HepG2 (cell line): ENCODE measurements at regions not wholly inside any gene's neighbourhood (a gene's known extent, or its start where the extent isn't known, plus 50 kb on each side); places are given as distances from the start of the nearest gene placed in this dataset.

Experiments
- ATAC-seq: fragments of 200-7000 bp; cut with Tn5 transposase; 3 replicates; pipeline ENCODE4 v1.9.1; 2020; ENCODE audit warnings: mild to moderate bottlenecking, moderate library complexity
- BruUV-seq: library from RNA; stranded (reverse); fragments of 400-500 nt; replicated peaks from 2 replicates; lab custom pipeline; 2021; lab: Mats Ljungman, UMichigan
- CTCF ChIA-PET: fragments of 300-600 bp; formaldehyde crosslinking; extraction: SDS; loops from one replicate; lab custom pipeline; 2021; ENCODE audit warnings: low total read pairs, inconsistent platforms, low intra/inter-chr PET ratio; lab: Yijun Ruan, JAX
- POLR2A ChIA-PET: fragments of 350-600 bp; sonication (Branson Sonifier 250); formaldehyde crosslinking; loops from one replicate; lab custom pipeline; 2020; ENCODE audit warnings: antibody characterized with exemption, inconsistent platforms; lab: Yijun Ruan, JAX
- DNase-seq: peaks from one replicate; pipeline ENCODE4 v3.0.0-alpha.2; 2015; ENCODE audit warnings: low spot score
- FAIRE-seq: peaks from 3 replicates; lab custom pipeline; 2011; peaks lifted over from hg19 to GRCh38; lab: Jason Lieb, UNC
- H2AFZ ChIP-seq: one replicate; pipeline ENCODE4 v1.6.1; 2011; ENCODE audit warnings: low read length, inconsistent platforms
- H3K27ac ChIP-seq: fragments of 300-600 bp; 3 replicates; pipeline ENCODE4 v1.8.0; 2011; ENCODE audit warnings: mixed run types, mild to moderate bottlenecking, mixed read lengths, low read length, inconsistent platforms; ENCODE audit not compliant: insufficient read depth; ENCODE audit errors: extremely low read length
- H3K27me3 ChIP-seq, 2 experiments: fragments of 200-600 bp in 1 of 2; 2 replicates in 1 of 2; 3 replicates in 1 of 2; pipeline versions ENCODE4 v1.6.0 to v1.8.0; 2011; ENCODE audit warnings: low read length in 2 of 2, mild to moderate bottlenecking in 2 of 2, moderate library complexity in 2 of 2, inconsistent platforms in 1 of 2; ENCODE audit not compliant: insufficient read depth in 2 of 2, control insufficient read depth in 1 of 2
- H3K36me3 ChIP-seq, 2 experiments: fragments of 200-600 bp in 1 of 2; replicated peaks in 1 of 2; 2 replicates in 1 of 2; 3 replicates in 1 of 2; pipeline versions ENCODE4 v1.5.1 to v1.8.0; 2011; ENCODE audit warnings: low read length in 2 of 2, inconsistent platforms in 1 of 2; ENCODE audit not compliant: insufficient read depth in 2 of 2, control insufficient read depth in 1 of 2
- H3K4me1 ChIP-seq: 2 replicates; pipeline ENCODE4 v1.5.1; 2012; ENCODE audit warnings: low read length, inconsistent platforms; ENCODE audit not compliant: insufficient read depth
- H3K4me2 ChIP-seq: 2 replicates; pipeline ENCODE4 v1.6.0; 2011; ENCODE audit warnings: low read depth, low read length, inconsistent platforms
- H3K4me3 ChIP-seq, 3 experiments: fragments of 200-600 bp in 1 of 3; sonication (generic), shearing (Covaris generic) in 1 of 3; replicated peaks in 1 of 3; 2 replicates each; pipeline ENCODE4 v1.5.1; 2011 to 2016; ENCODE audit warnings: low read length in 3 of 3, inconsistent platforms in 2 of 3, low read depth in 2 of 3, mild to moderate bottlenecking in 2 of 3, control low read depth in 1 of 3, mixed read lengths in 1 of 3; ENCODE audit not compliant: insufficient read depth in 1 of 3
- H3K79me2 ChIP-seq: one replicate; pipeline ENCODE4 v1.6.1; 2011; ENCODE audit warnings: low read length, inconsistent platforms; ENCODE audit not compliant: insufficient read depth
- H3K9ac ChIP-seq: 2 replicates; pipeline ENCODE4 v1.6.0; 2011; ENCODE audit warnings: mild to moderate bottlenecking, low read depth, low read length, inconsistent platforms; ENCODE audit not compliant: insufficient read depth
- H3K9me3 ChIP-seq: 2 replicates; pipeline ENCODE4 v1.5.1; 2012; ENCODE audit warnings: mild to moderate bottlenecking, low read length
- H4K20me1 ChIP-seq: 2 replicates; pipeline ENCODE4 v1.6.0; 2011; ENCODE audit warnings: inconsistent platforms, mild to moderate bottlenecking, low read length, moderate library complexity; ENCODE audit not compliant: insufficient read depth
- ARNT2 ChIP-seq: sonication (generic); formaldehyde crosslinking; IDR thresholded peaks from 2 replicates; pipeline ENCODE4 v1.8.0; 2022; ENCODE audit warnings: mild to moderate bottlenecking, low read depth, missing genetic modification reagents, moderate library complexity
- CREB1 ChIP-seq, 2 experiments: fragments of 450-650 bp in 1 of 2; IDR thresholded peaks; 2 replicates each; pipeline ENCODE4 v1.6.1; 2016 to 2017; ENCODE audit warnings: control low read depth in 1 of 2, mild to moderate bottlenecking in 1 of 2, missing compliant biosample characterization in 1 of 2, missing genetic modification characterization in 1 of 2
- GABPB1 ChIP-seq: IDR thresholded peaks from 2 replicates; pipeline ENCODE4 v1.6.1; 2016; ENCODE audit warnings: mild to moderate bottlenecking, missing genetic modification reagents, moderate library complexity, missing compliant biosample characterization
- MED8 ChIP-seq: sonication (generic); formaldehyde crosslinking; IDR thresholded peaks from 2 replicates; pipeline ENCODE4 v1.8.1; 2023; ENCODE audit warnings: mild to moderate bottlenecking, missing genetic modification reagents; ENCODE audit not compliant: insufficient replicate concordance
- NCOA2 ChIP-seq: sonication (generic); formaldehyde crosslinking; IDR thresholded peaks from 2 replicates; pipeline ENCODE4 v1.8.0; 2022; ENCODE audit warnings: inconsistent platforms
- NFYC ChIP-seq: IDR thresholded peaks from 2 replicates; pipeline ENCODE4 v1.6.1; 2016; ENCODE audit warnings: missing genetic modification reagents, missing compliant biosample characterization
- RBAK ChIP-seq: sonication (generic); formaldehyde crosslinking; IDR thresholded peaks from 2 replicates; pipeline ENCODE4 v1.5.1; 2020; ENCODE audit warnings: mild to moderate bottlenecking, missing genetic modification reagents
- SMAD1 ChIP-seq: sonication (generic); formaldehyde crosslinking; IDR thresholded peaks from 2 replicates; pipeline ENCODE4 v1.4.0; 2020; ENCODE audit warnings: missing genetic modification reagents, low read depth, mild to moderate bottlenecking, borderline replicate concordance
- SOX13 ChIP-seq, 3 experiments: fragments of 450-650 bp in 1 of 3; sonication (generic) in 1 of 3; formaldehyde crosslinking in 1 of 3; IDR thresholded peaks in 2 of 3; conservative IDR thresholded peaks in 1 of 3; 2 replicates each; pipeline versions ENCODE4 v1.5.0 to v1.6.1; 2016 to 2020; ENCODE audit warnings: antibody characterized with exemption in 1 of 3, mild to moderate bottlenecking in 1 of 3, missing compliant biosample characterization in 1 of 3, missing genetic modification reagents in 1 of 3, moderate library complexity in 1 of 3
- TCF7L2 ChIP-seq: IDR thresholded peaks from 2 replicates; pipeline ENCODE4 v1.6.1; 2011; ENCODE audit warnings: mild to moderate bottlenecking, low read depth, low read length, moderate library complexity
- TEAD3 ChIP-seq: optimal IDR thresholded peaks from 2 replicates; pipeline ENCODE3; 2016; ENCODE audit warnings: borderline replicate concordance
- WGBS: methylation state at CpG from one replicate; pipeline ENCODE4 v1.1.6; 2017; ENCODE audit warnings: low lambda C conversion rate; 5-methylcytosine and 5-hydroxymethylcytosine counted together
- in situ Hi-C: cut with HindIII; loops from 2 replicates; pipeline ENCODE4 v1.10.0; 2017; ENCODE audit warnings: low pct_unique_long_range_greater_than_20kb; ENCODE audit not compliant: extremely low pct_ligation_motif_present
- intact Hi-C: fragments of 100-400 bp; cut with micrococcal nuclease; formaldehyde crosslinking; loops from one replicate; pipeline ENCODE4 v1.10.0; 2022; ENCODE audit not compliant: unreplicated experiment
- TF ChIP-seq, protein P1 (sequence below): sonication (generic); formaldehyde crosslinking; IDR thresholded peaks from 2 replicates; pipeline ENCODE4 v1.4.0; 2020; ENCODE audit warnings: missing genetic modification reagents, mild to moderate bottlenecking, borderline replicate concordance
- TF ChIP-seq, protein P2 (sequence below): sonication (generic); formaldehyde crosslinking; conservative IDR thresholded peaks from 2 replicates; pipeline ENCODE4 v1.8.0; 2022; ENCODE audit warnings: mild to moderate bottlenecking, moderate library complexity, missing genetic modification reagents

DNA sequence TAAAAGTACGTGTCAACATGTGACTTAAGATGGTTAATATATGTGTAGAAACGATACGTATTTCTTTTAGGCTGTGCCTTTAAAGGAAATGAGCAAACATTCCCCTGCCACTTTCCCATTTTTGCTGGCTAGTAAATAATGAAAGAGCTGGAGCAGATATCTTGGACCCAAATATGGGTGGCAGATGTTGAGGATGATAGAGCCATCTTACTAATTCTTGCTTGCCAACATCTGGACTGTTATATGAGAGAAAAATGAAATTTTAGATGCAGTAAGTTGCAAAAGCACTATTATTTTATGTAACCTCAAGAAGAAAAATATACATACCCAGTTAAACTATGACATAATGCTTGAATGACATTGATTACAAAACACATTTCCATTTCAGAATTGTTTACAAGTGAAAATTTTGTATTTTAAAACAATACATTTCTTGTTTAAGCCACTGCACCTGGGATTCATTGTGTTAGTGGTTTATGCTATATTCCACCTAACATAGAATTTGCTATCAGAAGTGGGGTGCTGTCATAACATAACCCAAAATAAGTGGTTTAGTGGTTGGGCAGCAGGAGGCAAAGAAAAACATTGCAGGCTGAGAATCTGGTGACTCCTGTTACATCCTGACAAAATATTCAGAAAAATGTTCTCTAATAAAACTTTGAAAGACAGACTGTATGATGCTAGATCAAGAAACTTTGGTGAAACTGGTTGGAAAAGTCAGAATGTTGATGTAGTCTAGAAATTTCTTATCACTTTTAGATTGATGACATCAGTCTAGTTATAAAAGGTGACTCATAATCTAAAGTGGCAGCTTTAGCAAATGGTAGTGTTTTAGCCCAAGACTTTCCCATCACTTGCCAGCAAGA, 305.0 kb downstream of the PTEN start:
- CTCF ChIA-PET = no interaction called here
- no peaks in the 10 kb centered on the region for H4K20me1 ChIP-seq
- DNase-seq (no peak), FAIRE-seq (no peak), ATAC-seq (no peak)
- no peak overlapping the region for H3K27ac ChIP-seq
- H3K27me3 ChIP-seq = no peaks in the 10 kb centered on the region
- in situ Hi-C loops (no loop called here), intact Hi-C loops (no loop called here)
- no peak overlapping the region for H3K9ac ChIP-seq
- H3K4me3 ChIP-seq = no peak overlapping the region
- POLR2A ChIA-PET = no interaction called here
- TF ChIP-seq NCOA2 (CRISPR knock-in tag) (no peak), CREB1 (IDR thresholded peaks at IDR 0.05) (0 out of 2 replicates have a peak, but pooled peaks have one; percentile 17), CREB1 (CRISPR knock-in tag; IDR thresholded peaks at IDR 0.05) (no peak)
- BruUV-seq = no TSS peak
- no peaks in the 10 kb centered on the region for H3K79me2 ChIP-seq
- H3K36me3 ChIP-seq = no peaks in the 10 kb centered on the region
- H2AFZ ChIP-seq = no peak overlapping the region
- no peaks in the 10 kb centered on the region for H3K4me1 ChIP-seq
- H3K9me3 ChIP-seq = no peaks in the 10 kb centered on the region
- no peak overlapping the region for H3K4me2 ChIP-seq
- WGBS = 86% methylated on average over 3 of the region's 3 CpGs

GRCh38 chr10:88169037-88169319, 305.6 kb downstream of the PTEN start:
- ATAC-seq (no peak), FAIRE-seq (no peak), DNase-seq (no peak)
- Histone ChIP-seq H3K27ac (no peak overlapping the region), H3K9me3 (no peaks in the 10 kb centered on the region), H3K4me2 (no peak overlapping the region), H3K36me3 (no peaks in the 10 kb centered on the region), H3K79me2 (no peaks in the 10 kb centered on the region), H3K27me3 (no peaks in the 10 kb centered on the region), H2AFZ (no peak overlapping the region), H3K4me1 (no peaks in the 10 kb centered on the region), H3K4me3 (no peak overlapping the region), H4K20me1 (no peaks in the 10 kb centered on the region), H3K9ac (no peak overlapping the region)
- CTCF ChIA-PET = no interaction called here
- intact Hi-C loops (no loop called here), in situ Hi-C loops (no loop called here)
- POLR2A ChIA-PET = no interaction called here
- no TSS peak for BruUV-seq
- TF ChIP-seq NFYC (CRISPR knock-in tag) (no peak), RBAK (CRISPR knock-in tag) (no peak), MED8 (CRISPR knock-in tag) (no peak), TCF7L2 (no peak), TEAD3 (CRISPR knock-in tag) (no peak), SMAD1 (no peak), GABPB1 (CRISPR knock-in tag) (no peak), ARNT2 (CRISPR knock-in tag) (no peak), SOX13 (IDR thresholded peaks at IDR 0.05) (no peak), SOX13 (CRISPR knock-in tag; conservative IDR thresholded peaks at IDR 0.05 in 1 of 2, IDR thresholded peaks at IDR 0.05 in 1 of 2) (no peak)
- TF ChIP-seq, protein P1, sequence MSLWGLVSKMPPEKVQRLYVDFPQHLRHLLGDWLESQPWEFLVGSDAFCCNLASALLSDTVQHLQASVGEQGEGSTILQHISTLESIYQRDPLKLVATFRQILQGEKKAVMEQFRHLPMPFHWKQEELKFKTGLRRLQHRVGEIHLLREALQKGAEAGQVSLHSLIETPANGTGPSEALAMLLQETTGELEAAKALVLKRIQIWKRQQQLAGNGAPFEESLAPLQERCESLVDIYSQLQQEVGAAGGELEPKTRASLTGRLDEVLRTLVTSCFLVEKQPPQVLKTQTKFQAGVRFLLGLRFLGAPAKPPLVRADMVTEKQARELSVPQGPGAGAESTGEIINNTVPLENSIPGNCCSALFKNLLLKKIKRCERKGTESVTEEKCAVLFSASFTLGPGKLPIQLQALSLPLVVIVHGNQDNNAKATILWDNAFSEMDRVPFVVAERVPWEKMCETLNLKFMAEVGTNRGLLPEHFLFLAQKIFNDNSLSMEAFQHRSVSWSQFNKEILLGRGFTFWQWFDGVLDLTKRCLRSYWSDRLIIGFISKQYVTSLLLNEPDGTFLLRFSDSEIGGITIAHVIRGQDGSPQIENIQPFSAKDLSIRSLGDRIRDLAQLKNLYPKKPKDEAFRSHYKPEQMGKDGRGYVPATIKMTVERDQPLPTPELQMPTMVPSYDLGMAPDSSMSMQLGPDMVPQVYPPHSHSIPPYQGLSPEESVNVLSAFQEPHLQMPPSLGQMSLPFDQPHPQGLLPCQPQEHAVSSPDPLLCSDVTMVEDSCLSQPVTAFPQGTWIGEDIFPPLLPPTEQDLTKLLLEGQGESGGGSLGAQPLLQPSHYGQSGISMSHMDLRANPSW (CRISPR knock-in tag) = no peak
- TF ChIP-seq, protein P2, sequence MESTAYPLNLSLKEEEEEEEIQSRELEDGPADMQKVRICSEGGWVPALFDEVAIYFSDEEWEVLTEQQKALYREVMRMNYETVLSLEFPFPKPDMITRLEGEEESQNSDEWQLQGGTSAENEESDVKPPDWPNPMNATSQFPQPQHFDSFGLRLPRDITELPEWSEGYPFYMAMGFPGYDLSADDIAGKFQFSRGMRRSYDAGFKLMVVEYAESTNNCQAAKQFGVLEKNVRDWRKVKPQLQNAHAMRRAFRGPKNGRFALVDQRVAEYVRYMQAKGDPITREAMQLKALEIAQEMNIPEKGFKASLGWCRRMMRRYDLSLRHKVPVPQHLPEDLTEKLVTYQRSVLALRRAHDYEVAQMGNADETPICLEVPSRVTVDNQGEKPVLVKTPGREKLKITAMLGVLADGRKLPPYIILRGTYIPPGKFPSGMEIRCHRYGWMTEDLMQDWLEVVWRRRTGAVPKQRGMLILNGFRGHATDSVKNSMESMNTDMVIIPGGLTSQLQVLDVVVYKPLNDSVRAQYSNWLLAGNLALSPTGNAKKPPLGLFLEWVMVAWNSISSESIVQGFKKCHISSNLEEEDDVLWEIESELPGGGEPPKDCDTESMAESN = no peak
